ENCODE measurements at regions not wholly inside any gene's neighbourhood (a gene's known extent, or its start where the extent isn't known, plus 50 kb on each side); places are given as distances from the start of the nearest gene placed in this dataset.
"Not testable (repeated sequence)": the region's sequence is repeated elsewhere in the genome, so short reads cannot be mapped to it uniquely, and the experiment has no call there.

DNA sequence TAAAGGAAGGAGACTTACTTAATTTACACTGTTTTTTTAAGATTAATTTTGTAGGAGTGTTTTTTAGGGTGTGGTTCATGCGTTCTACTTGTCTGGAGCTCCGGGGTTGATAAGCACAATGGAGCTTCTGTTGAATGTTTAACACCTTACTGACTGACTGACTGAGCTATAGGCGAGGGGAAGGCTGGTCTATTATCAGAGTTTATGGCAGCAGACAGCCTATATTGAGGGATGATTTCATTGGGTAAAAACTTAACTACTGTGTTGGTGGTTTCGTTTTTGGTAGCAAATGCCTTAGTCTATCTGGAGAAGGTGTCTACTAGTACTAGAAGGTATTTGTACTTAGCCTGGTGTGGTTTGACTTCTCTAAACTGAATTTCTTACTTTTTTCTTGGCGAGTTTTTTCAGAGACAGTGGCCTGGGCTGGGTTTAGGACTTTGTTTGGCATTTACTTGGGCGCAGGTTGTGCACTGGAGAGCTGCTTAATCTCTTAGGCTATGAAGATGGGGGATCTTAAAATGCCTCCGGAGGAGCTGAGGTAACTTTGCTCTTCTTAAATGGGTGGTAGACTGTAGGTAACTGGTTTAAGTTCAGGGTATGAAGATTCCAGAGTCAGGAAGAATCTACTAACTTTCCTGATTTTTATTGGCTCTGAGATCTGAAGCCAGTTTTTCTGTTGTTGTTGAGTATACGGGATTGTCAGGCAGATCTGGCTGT is 130.2 kb downstream of the ART5 start:
- not testable (repeated sequence) for TF ChIP-seq CTCF (IDR thresholded peaks at IDR 0.05; ENCODE audit: insufficient read depth, low read depth, low read length); EZH2 (IDR thresholded peaks at IDR 0.05; ENCODE audit: insufficient read depth, low read length)

Measured in astrocyte (in vitro differentiated cells and primary cell).